Gastroesophageal sphincter (tissue), 4 donors: ENCODE measurements at regions not wholly inside any gene's neighbourhood (a gene's known extent, or its start where the extent isn't known, plus 50 kb on each side); places are given as distances from the start of the nearest gene placed in this dataset.

Source experiments
- ATAC-seq: fragments of 150-250 bp; one replicate; pipeline ENCODE4 v1.9.1; 2016; ENCODE audit warnings: mild to moderate bottlenecking, moderate library complexity
- H3K27ac ChIP-seq, 4 donors: fragments of 200-600 bp; sonication (generic) in 3 of 4; 1 replicate in 3 of 4; 2 replicates in 1 of 4; pipeline ENCODE4 v1.5.1; 2016 to 2019
- H3K27me3 ChIP-seq: fragments of 200-600 bp; sonication (generic); one replicate; pipeline ENCODE4 v1.5.1; 2019
- H3K36me3 ChIP-seq, 2 donors: fragments of 200-600 bp; sonication (generic); one replicate each; pipeline ENCODE4 v1.5.1; 2019; ENCODE audit warnings: control low read depth in 1 of 2
- H3K4me1 ChIP-seq, 3 donors: fragments of 200-600 bp; sonication (generic); 1 replicate in 2 of 3; 2 replicates in 1 of 3; pipeline ENCODE4 v1.5.1; 2016 to 2019; ENCODE audit warnings: control low read depth in 2 of 3
- H3K4me3 ChIP-seq, 2 donors: fragments of 200-600 bp; sonication (generic); one replicate each; pipeline ENCODE4 v1.5.1; 2019; ENCODE audit warnings: mild to moderate bottlenecking in 1 of 2, moderate library complexity in 1 of 2
- H3K9me3 ChIP-seq, 3 donors: fragments of 200-600 bp; sonication (generic); one replicate each; pipeline ENCODE4 v1.5.1; 2017 to 2019; ENCODE audit warnings: control low read depth in 2 of 3
- CTCF ChIP-seq, 4 experiments: fragments of 200-600 bp in 2 of 4; fragments of 450-650 bp in 2 of 4; sonication (generic) in 1 of 4; IDR thresholded peaks; one replicate each; pipeline ENCODE4 v1.5.1; 2017 to 2019; ENCODE audit warnings: antibody characterized with exemption in 4 of 4, mild to moderate bottlenecking in 2 of 4, moderate library complexity in 2 of 4
- EP300 ChIP-seq: sonication (generic); formaldehyde crosslinking; IDR thresholded peaks from one replicate; pipeline ENCODE4 v1.6.1; 2017; ENCODE audit warnings: antibody characterized with exemption, mild to moderate bottlenecking
- POLR2A ChIP-seq, 2 donors: fragments of 450-650 bp; IDR thresholded peaks; one replicate each; pipeline ENCODE4 v1.6.1; 2017; ENCODE audit warnings: antibody characterized with exemption in 2 of 2, mild to moderate bottlenecking in 2 of 2, moderate library complexity in 1 of 2
- POLR2AphosphoS5 ChIP-seq: sonication (generic); formaldehyde crosslinking; IDR thresholded peaks from one replicate; pipeline ENCODE4 v1.6.1; 2017; ENCODE audit warnings: antibody characterized with exemption
- WGBS, 2 donors: methylation state at CpG; one replicate each; pipeline ENCODE4 v1.1.5; 2018; ENCODE audit warnings: low coverage in 1 of 2; 5-methylcytosine and 5-hydroxymethylcytosine counted together

GRCh38 chr5:18018472-18018871 lies 384.2 kb downstream of the TAF11L14 start:
- Histone ChIP-seq H3K4me1 (no peaks in the 10 kb centered on the region), H3K27me3 (no peaks in the 10 kb centered on the region), H3K4me3 (no peak overlapping the region), H3K27ac (no peak overlapping the region), H3K9me3 (no peaks in the 10 kb centered on the region), H3K36me3 (no peaks in the 10 kb centered on the region)
- ATAC-seq = no peak
- 21 to 28% methylated on average over 2 of the region's 2 CpGs for WGBS, 2 donors
- no peak for TF ChIP-seq EP300
- TF ChIP-seq POLR2A (IDR thresholded peaks at IDR 0.05) = no peak

GRCh38 chr5:18023275-18023674 lies 389.0 kb downstream of the TAF11L14 start:
- no peak overlapping the region for H3K27ac ChIP-seq
- ATAC-seq = no peak
- no peaks in the 10 kb centered on the region for H3K27me3 ChIP-seq
- no peaks in the 10 kb centered on the region for H3K4me1 ChIP-seq
- WGBS, 2 donors = 59 to 66% methylated on average over 2 of the region's 2 CpGs
- TF ChIP-seq EP300 = no peak
- TF ChIP-seq POLR2A (IDR thresholded peaks at IDR 0.05) = no peak
- no peak for TF ChIP-seq CTCF (IDR thresholded peaks at IDR 0.05)
- TF ChIP-seq POLR2AphosphoS5 = no peak
- no peaks in the 10 kb centered on the region for H3K9me3 ChIP-seq
- H3K36me3 ChIP-seq = no peaks in the 10 kb centered on the region
- H3K4me3 ChIP-seq = no peak overlapping the region

- H3K4me3 ChIP-seq = no peak overlapping the region
- 60 to 67% methylated on average over 1 to 2 of the region's 2 CpGs for WGBS, 2 donors
- no peaks in the 10 kb centered on the region for H3K9me3 ChIP-seq
- TF ChIP-seq EP300 = no peak
- TF ChIP-seq POLR2A (IDR thresholded peaks at IDR 0.05) = no peak
- no peak for TF ChIP-seq POLR2AphosphoS5
- TF ChIP-seq CTCF (IDR thresholded peaks at IDR 0.05) = no peak
- no peak overlapping the region for H3K27ac ChIP-seq
- no peaks in the 10 kb centered on the region for H3K27me3 ChIP-seq
- no peaks in the 10 kb centered on the region for H3K4me1 ChIP-seq
- no peaks in the 10 kb centered on the region for H3K36me3 ChIP-seq
- no peak for ATAC-seq
Measured at GRCh38 chr5:18023986-18024385, 389.7 kb downstream of the TAF11L14 start.

- ATAC-seq = no peak
- no peak for TF ChIP-seq POLR2AphosphoS5
- TF ChIP-seq CTCF (IDR thresholded peaks at IDR 0.05) = no peak
- no peak for TF ChIP-seq POLR2A (IDR thresholded peaks at IDR 0.05)
- no peak for TF ChIP-seq EP300
- Histone ChIP-seq H3K4me3 (no peak overlapping the region), H3K9me3 (no peaks in the 10 kb centered on the region), H3K27me3 (no peaks in the 10 kb centered on the region), H3K27ac (no peak overlapping the region), H3K36me3 (no peaks in the 10 kb centered on the region), H3K4me1 (no peaks in the 10 kb centered on the region)
- WGBS, 2 donors = 71 to 75% methylated on average over 2 of the region's 2 CpGs
Measured at GRCh38 chr5:18024542-18024941, 390.3 kb downstream of the TAF11L14 start.

GRCh38 chr5:18027241-18027867 lies 393.1 kb downstream of the TAF11L14 start:
- Histone ChIP-seq H3K4me1 (no peaks in the 10 kb centered on the region), H3K9me3 (no peaks in the 10 kb centered on the region), H3K4me3 (no peak overlapping the region), H3K27me3 (no peaks in the 10 kb centered on the region), H3K27ac (no peak overlapping the region), H3K36me3 (no peaks in the 10 kb centered on the region)
- no peak for ATAC-seq
- TF ChIP-seq CTCF (IDR thresholded peaks at IDR 0.05) (no peak), EP300 (no peak), POLR2AphosphoS5 (no peak), POLR2A (IDR thresholded peaks at IDR 0.05) (no peak)
